Neural crest cell (in vitro differentiated cells): ENCODE measurements at regions not wholly inside any gene's neighbourhood (a gene's known extent, or its start where the extent isn't known, plus 50 kb on each side); places are given as distances from the start of the nearest gene placed in this dataset.

Experiments
- DNase-seq: peaks from one replicate; pipeline ENCODE4 v3.0.0; 2021; ENCODE audit warnings: low read depth, mixed read lengths, low spot score
- H3K27ac Mint-ChIP-seq: one replicate; pipeline ENCODE4 v1.8.0; 2021; ENCODE audit warnings: mild to moderate bottlenecking, mixed read lengths; ENCODE audit not compliant: unreplicated experiment
- H3K27me3 Mint-ChIP-seq: 2 replicates; pipeline ENCODE4 v1.8.0; 2021; ENCODE audit warnings: low read depth, mild to moderate bottlenecking, mixed read lengths
- H3K36me3 Mint-ChIP-seq: 2 replicates; pipeline ENCODE4 v1.8.0; 2021; ENCODE audit warnings: low read depth, mild to moderate bottlenecking, mixed read lengths
- H3K4me1 Mint-ChIP-seq: 2 replicates; pipeline ENCODE4 v1.8.0; 2021; ENCODE audit warnings: mixed read lengths
- H3K4me3 Mint-ChIP-seq: one replicate; pipeline ENCODE4 v1.8.0; 2021; ENCODE audit warnings: mild to moderate bottlenecking, mixed read lengths
- H3K9me3 Mint-ChIP-seq: 2 replicates; pipeline ENCODE4 v1.8.0; 2021; ENCODE audit warnings: mixed read lengths
- TF ChIP-seq, protein P1 (sequence below): fragments of 200-600 bp; sonication (generic); conservative IDR thresholded peaks from 2 replicates; pipeline ENCODE4 v1.5.0; 2021; ENCODE audit warnings: antibody characterized with exemption, mild to moderate bottlenecking

DNA sequence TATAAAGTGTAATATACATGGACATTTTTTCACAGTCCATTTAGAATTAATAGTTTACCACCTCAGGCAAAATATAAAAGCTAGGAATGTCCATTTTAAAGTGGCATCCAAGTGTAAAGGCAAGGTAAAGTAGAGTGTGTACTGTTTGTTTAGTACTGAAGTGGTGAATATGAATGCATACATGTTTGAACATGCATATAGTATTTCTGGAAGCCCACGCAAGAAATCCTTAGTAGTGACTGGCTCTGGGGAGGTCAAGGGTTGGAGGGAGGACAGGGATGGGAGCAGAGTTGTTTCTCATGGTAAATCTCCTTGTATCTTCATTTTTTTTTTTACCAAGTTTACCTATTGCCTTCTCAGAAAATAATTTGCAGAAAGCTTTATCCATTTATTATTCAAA, 129.2 kb downstream of the UNC5CL start:
- no peaks in the 10 kb centered on the region for H3K36me3 Mint-ChIP-seq
- TF ChIP-seq, protein P1, sequence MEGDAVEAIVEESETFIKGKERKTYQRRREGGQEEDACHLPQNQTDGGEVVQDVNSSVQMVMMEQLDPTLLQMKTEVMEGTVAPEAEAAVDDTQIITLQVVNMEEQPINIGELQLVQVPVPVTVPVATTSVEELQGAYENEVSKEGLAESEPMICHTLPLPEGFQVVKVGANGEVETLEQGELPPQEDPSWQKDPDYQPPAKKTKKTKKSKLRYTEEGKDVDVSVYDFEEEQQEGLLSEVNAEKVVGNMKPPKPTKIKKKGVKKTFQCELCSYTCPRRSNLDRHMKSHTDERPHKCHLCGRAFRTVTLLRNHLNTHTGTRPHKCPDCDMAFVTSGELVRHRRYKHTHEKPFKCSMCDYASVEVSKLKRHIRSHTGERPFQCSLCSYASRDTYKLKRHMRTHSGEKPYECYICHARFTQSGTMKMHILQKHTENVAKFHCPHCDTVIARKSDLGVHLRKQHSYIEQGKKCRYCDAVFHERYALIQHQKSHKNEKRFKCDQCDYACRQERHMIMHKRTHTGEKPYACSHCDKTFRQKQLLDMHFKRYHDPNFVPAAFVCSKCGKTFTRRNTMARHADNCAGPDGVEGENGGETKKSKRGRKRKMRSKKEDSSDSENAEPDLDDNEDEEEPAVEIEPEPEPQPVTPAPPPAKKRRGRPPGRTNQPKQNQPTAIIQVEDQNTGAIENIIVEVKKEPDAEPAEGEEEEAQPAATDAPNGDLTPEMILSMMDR: no peak
- no peak overlapping the region for H3K27ac Mint-ChIP-seq
- peaks cover 6% of the 10 kb centered on the region for H3K27me3 Mint-ChIP-seq
- no peak overlapping the region for H3K4me3 Mint-ChIP-seq
- peaks cover 9% of the 10 kb centered on the region for H3K9me3 Mint-ChIP-seq
- DNase-seq: no peak
- no peaks in the 10 kb centered on the region for H3K4me1 Mint-ChIP-seq

DNA sequence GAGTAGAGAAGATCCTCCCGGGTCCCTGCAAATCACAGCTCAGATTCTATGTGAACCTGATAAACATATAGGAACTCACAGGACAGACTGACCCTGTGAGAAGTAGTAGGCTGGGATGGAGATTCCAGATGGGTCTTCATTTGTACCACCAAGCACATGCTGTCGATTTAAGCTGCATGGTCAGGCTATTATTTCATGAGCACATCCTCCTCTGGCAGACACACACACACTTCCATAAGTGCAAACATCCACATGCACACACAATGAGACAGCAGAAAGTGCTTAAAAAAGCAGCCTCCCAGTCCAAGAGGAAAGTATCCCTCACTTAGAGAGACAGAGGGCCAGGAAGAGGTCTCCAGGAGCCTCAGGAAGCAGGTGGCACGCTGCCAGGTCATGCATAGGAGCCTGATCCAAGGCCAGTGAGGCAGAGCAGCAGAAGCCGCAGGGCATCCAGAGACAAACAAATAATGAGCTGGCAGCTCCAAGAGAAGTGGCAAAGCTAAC, 131.8 kb downstream of the UNC5CL start:
- Mint-ChIP-seq H3K27ac (no peak overlapping the region), H3K27me3 (peaks cover 4% of the 10 kb centered on the region)

DNA sequence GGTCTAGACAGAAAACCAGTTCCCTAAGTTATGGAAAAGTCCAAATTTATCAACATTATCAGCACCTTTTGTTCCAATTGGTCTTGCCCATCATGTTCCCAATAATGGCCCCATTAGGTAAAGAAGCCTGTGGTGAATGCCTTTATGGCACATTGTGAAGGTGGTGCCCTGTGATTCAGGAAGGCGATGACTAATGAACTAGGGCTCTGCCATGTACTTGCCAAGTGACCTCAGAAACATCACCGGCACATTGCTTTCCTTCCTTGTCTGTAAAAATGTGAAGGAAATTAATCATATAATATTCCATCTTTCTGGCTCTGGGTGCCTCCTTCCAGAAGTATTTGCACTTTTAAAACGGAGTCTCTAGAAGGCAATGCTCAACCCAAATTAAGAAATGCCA, 132.3 kb downstream of the UNC5CL start:
- no peaks in the 10 kb centered on the region for H3K4me1 Mint-ChIP-seq
- peaks cover 4% of the 10 kb centered on the region for H3K27me3 Mint-ChIP-seq
- no peak for DNase-seq
- H3K27ac Mint-ChIP-seq: no peak overlapping the region
- H3K4me3 Mint-ChIP-seq: no peak overlapping the region
- TF ChIP-seq, protein P1: no peak
- no peaks in the 10 kb centered on the region for H3K36me3 Mint-ChIP-seq
- H3K9me3 Mint-ChIP-seq: peaks cover 8% of the 10 kb centered on the region

More for the DNA sequence above, 131.8 kb downstream of the UNC5CL start:
- Mint-ChIP-seq H3K9me3 (peaks cover 8% of the 10 kb centered on the region), H3K4me3 (no peak overlapping the region), H3K4me1 (no peaks in the 10 kb centered on the region), H3K36me3 (no peaks in the 10 kb centered on the region)
- TF ChIP-seq, protein P1: no peak
- no peak for DNase-seq

DNA sequence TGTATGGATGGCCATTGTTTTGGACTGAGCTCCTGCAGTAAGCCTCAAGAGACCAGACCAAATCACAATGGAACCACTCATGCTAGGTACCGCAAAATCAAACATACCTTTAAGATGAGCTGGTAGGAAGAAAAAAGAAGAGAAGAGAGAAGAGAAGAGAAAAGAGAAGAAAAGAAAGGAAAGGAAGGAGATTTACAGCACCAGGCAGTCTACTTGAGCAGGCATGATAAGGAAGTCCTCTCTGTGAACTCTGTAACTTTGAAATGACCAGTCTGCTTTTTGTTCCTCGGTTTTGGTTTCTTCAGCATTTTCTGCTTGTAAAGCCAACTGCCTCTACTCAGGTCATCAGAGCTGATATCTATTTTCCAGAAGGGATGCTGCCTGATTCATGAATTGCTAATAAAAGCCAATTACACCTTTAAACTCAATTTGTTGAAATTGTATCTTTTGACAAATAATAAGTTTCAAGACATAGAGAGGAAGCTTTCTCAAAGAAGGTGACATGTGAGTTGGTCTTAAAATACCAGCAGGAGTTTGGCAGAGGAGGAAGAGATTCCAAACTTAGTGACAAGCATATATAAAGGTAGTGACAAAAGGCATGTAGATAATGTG, 134.3 kb downstream of the UNC5CL start:
- Mint-ChIP-seq H3K27ac (no peak overlapping the region), H3K36me3 (no peaks in the 10 kb centered on the region), H3K4me3 (no peak overlapping the region), H3K27me3 (peaks cover 4% of the 10 kb centered on the region), H3K4me1 (peaks cover 1% of the 10 kb centered on the region), H3K9me3 (peaks cover 8% of the 10 kb centered on the region)
- TF ChIP-seq, protein P1: no peak
- no peak for DNase-seq

- Mint-ChIP-seq H3K4me1 (peaks cover 6% of the 10 kb centered on the region), H3K4me3 (no peak overlapping the region), H3K27me3 (no peaks in the 10 kb centered on the region), H3K27ac (no peak overlapping the region), H3K9me3 (peaks cover 3% of the 10 kb centered on the region), H3K36me3 (no peaks in the 10 kb centered on the region)
- no peak for DNase-seq
- TF ChIP-seq, protein P1: no peak
Observed at GRCh38 chr6:40903456-40903855, 135.6 kb downstream of the UNC5CL start.
